A172 (cell line): ENCODE measurements at regions not wholly inside any gene's neighbourhood (a gene's known extent, or its start where the extent isn't known, plus 50 kb on each side); places are given as distances from the start of the nearest gene placed in this dataset.

Experiments used
- DNase-seq: peaks from one replicate; pipeline ENCODE4 v3.0.0-alpha.2; 2015; ENCODE audit warnings: low spot score

GRCh38 chr12:71071536-71072097 is 86.2 kb downstream of the TSPAN8 start:
- peak; percentile 28 for DNase-seq

DNA sequence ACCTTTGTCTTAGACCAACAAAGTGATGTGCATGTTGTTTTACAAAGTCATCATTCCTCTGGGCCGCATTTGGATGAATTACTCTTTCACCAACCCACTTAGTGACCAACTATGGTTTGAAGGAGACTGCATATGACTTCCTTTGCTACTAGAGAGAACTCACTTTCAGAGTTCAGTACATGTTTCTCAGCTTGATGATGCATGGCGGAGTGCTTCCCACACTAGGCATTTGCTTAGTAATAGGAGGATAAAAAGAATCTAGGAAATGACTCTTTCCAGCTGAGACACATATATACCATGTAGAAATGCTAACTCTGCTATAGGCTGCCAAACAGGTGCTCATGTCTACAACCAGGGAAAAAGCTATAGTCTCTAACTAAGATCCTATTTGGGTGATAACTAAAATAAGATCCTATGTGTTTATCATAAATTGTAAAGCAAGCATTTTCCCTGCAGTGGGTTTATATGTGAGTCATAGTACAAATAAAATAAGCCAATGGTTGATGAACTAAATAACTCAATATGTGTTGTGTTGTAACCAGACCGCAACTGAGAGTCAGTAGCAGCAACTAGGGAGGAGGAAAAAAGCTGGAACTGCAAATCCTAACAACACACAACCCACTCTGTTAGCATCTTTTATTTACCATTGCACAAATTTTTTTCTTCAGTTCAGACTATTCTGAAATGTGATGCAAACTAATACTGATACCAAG is 87.2 kb downstream of the TSPAN8 start:
- DNase-seq, result peak; percentile 48

- DNase-seq, result no peak
Observed at GRCh38 chr12:71069311-71069710, 88.5 kb downstream of the TSPAN8 start.

- DNase-seq, result no peak
Observed at GRCh38 chr12:71063087-71063486, 94.7 kb downstream of the TSPAN8 start.

DNA sequence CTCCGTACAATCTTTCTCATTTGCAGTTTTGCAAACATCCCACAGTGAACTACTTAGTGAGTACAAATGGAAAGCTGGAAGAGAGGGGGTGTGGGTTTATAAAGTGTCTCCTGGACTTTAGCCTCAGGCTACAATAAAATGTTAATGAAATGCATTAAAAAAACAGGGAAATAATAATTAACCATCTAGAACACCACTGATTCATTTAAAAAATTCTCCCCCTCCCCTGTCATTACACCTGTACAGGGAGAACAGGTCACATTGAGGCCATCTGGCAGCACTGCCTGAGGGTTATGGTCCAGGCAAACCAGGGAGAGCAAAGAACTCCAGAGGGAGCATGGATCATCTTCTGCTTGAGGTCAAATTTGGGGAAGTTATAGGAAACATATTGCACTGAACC is 96.3 kb downstream of the TSPAN8 start:
- no peak for DNase-seq

GRCh38 chr12:71060426-71060825 is 97.4 kb downstream of the TSPAN8 start:
- no peak for DNase-seq

GRCh38 chr12:71057330-71057729 is 100.5 kb downstream of the TSPAN8 start:
- no peak for DNase-seq

GRCh38 chr12:71054551-71054950 is 103.2 kb downstream of the TSPAN8 start:
- DNase-seq, result no peak

DNA sequence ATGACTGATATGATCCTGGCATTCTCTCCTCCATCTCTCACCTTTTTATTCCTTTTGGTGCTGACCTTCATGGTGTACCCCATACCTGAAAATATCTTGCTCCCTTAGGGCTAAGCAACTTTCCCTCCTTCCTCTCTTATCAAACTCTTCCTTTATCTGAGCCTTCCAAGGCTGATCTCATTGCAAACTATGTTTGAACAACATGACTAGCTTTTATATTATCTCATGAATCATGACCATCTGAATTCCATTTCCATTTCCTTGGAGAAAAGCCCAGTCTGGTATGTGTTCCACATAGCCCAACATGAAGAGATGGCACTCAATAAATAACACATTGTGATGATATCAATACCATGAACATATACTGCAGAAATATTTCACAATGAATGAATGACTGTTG is 111.6 kb downstream of the TSPAN8 start:
- peak; percentile 43 for DNase-seq

DNA sequence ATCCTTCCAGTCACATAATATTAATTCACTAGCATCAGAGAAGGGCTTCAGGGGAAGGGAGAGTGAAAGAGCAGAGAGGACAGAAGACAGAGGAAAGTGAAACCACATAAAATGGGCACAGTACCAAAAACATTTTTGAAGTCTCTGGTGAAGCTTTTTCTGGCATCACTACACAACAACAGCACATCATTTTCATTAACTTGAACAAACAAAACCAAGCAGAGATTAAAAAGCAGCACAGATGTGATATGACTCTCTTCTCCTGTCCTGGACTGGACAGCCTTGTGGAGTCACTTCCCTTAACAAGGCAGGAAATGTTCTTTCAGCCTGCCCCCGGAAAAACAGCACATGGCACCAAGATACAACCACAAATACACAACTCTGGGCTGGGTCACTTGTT is 112.0 kb downstream of the TSPAN8 start:
- DNase-seq, result peak; percentile 44

GRCh38 chr12:71041476-71041875 is 116.3 kb downstream of the TSPAN8 start:
- DNase-seq, result no peak

DNA sequence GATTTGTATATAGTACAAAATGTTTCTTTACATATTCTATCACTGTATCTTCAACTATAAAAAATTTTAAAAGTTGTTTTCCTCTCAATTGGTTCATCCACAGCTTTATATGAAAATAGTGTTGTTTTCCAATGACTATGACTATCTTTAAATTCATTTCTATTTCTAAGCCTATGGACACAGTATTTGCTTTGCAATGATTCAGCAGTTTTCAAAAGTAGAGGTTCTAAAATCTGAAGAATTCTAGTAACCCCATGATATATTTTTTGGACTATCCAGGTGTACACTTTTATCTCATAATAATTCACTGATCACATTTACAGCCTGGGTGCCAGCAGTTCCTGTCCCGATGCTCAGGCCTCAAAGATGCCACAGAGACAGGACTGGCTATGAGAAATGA is 118.4 kb upstream of the PTPRR start:
- no peak for DNase-seq

- DNase-seq, result no peak
Observed at GRCh38 chr12:71036526-71036925, 116.0 kb upstream of the PTPRR start.

- DNase-seq, result no peak
Observed at GRCh38 chr12:71032933-71033332, 112.4 kb upstream of the PTPRR start.

- DNase-seq, result no peak
Observed at GRCh38 chr12:71029302-71029701, 108.8 kb upstream of the PTPRR start.

GRCh38 chr12:71027856-71028255 is 107.3 kb upstream of the PTPRR start:
- DNase-seq, result no peak

DNA sequence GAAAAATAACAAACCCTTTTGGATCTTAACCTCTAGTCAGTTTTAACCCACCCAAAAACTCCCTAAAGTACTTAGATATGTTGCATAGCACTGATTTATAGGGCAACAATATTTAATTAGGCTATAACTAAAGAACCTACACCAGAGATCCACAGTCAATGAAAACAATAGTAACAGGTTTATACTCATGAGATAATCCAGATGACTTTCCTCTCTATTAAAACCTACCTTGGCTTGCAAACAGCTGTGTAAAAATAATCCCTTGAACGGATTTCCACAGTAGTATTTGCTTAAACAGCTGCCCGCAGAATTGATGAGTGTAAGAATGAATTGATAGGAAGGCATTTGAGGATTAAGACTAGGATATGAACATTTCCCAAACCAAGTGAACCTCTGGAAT is 104.3 kb upstream of the PTPRR start:
- no peak for DNase-seq

- no peak for DNase-seq
Observed at GRCh38 chr12:71024281-71024680, 103.7 kb upstream of the PTPRR start.

- no peak for DNase-seq
Observed at GRCh38 chr12:71021491-71021890, 101.0 kb upstream of the PTPRR start.

- no peak for DNase-seq
Observed at GRCh38 chr12:71019282-71019831, 98.8 kb upstream of the PTPRR start.

DNA sequence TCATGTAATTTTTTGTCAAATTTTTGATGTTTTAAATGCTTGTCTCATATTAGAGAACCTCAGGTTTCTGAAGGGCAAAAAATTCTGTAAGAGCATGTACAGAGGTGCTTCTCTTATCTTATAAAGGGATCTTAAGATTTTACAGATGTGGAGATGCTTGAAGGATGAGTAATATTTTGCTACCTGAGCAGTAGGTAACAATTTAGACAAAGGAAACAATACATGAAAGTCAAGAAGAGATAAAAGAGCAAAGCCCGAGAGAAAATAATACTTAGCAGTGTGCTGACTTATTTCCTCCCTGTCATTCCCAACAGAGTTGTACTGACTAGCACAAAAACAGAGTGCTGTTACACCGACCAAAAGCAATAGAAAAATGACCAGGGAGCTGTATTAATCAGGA is 98.1 kb upstream of the PTPRR start:
- no peak for DNase-seq

DNA sequence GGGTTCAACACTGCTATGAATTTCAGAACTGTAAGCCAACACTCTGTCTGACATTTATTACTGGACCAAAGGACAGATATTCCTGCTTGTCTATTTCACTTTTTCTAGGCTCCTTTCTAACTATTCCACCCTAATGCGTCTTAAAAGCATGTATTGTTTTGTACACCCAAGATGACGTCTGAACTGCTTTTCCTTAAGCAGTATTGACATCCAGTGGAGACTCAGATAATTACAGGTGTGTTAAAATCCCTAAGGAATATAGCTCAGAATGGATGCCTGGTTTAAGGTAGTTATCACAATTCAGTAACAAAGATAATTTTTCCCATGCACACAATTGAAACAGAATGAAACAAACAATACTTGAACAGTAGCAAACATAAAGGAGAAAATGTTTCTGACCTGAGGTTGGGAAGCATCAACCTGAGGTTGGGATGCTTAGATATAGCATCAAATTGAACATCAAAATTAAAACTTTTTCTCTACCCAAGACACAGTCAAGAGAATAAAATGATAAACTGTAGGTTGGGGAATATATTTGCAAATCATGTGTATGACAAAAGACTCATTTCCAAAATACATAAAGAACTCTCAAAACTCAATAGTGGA is 93.7 kb upstream of the PTPRR start:
- peak; percentile 56 for DNase-seq

- DNase-seq, result peak; percentile 57
Observed at GRCh38 chr12:71011261-71011660, 90.7 kb upstream of the PTPRR start.
